H9 (cell line): ENCODE measurements at regions not wholly inside any gene's neighbourhood (a gene's known extent, or its start where the extent isn't known, plus 50 kb on each side); places are given as distances from the start of the nearest gene placed in this dataset.

ENCODE experiments used
- DNase-seq: peaks from one replicate; pipeline ENCODE4 v3.0.0-alpha.2; 2017
- H2AFZ ChIP-seq: one replicate; pipeline ENCODE4 v1.6.1; 2013; ENCODE audit warnings: mild to moderate bottlenecking, low read length, control low read depth, moderate library complexity
- H2AK5ac ChIP-seq: 2 replicates; pipeline ENCODE4 v1.6.1; 2013; ENCODE audit warnings: low read length, control low read depth, mixed read lengths; ENCODE audit not compliant: insufficient read length
- H2BK120ac ChIP-seq: one replicate; pipeline ENCODE4 v1.6.1; 2013; ENCODE audit warnings: low read depth, mild to moderate bottlenecking, low read length, control low read depth, inconsistent platforms; ENCODE audit not compliant: poor library complexity, severe bottlenecking
- H2BK12ac ChIP-seq: 2 replicates; pipeline ENCODE4 v1.6.1; 2013; ENCODE audit warnings: low read length, control low read depth, mixed read lengths, low read depth; ENCODE audit not compliant: insufficient read length
- H2BK15ac ChIP-seq: 2 replicates; pipeline ENCODE4 v1.6.1; 2013; ENCODE audit warnings: low read depth, low read length, control low read depth
- H2BK20ac ChIP-seq: one replicate; pipeline ENCODE4 v1.6.1; 2013; ENCODE audit warnings: low read depth, mild to moderate bottlenecking, low read length, control low read depth, inconsistent platforms; ENCODE audit not compliant: poor library complexity, severe bottlenecking
- H2BK5ac ChIP-seq: 2 replicates; pipeline ENCODE4 v1.6.1; 2013; ENCODE audit warnings: low read length, control low read depth, mixed read lengths; ENCODE audit not compliant: insufficient read length
- H3K14ac ChIP-seq: 2 replicates; pipeline ENCODE4 v1.6.1; 2013; ENCODE audit warnings: low read length, control low read depth; ENCODE audit not compliant: insufficient read depth
- H3K18ac ChIP-seq: 2 replicates; pipeline ENCODE4 v1.6.1; 2013; ENCODE audit warnings: low read depth, mild to moderate bottlenecking, mixed read lengths, low read length, control low read depth; ENCODE audit not compliant: insufficient read length
- H3K23ac ChIP-seq: 2 replicates; pipeline ENCODE4 v1.6.1; 2013; ENCODE audit warnings: low read length, control low read depth, mixed read lengths, low read depth; ENCODE audit not compliant: insufficient read length
- H3K23me2 ChIP-seq: 2 replicates; pipeline ENCODE4 v1.6.1; 2013; ENCODE audit warnings: low read depth, mild to moderate bottlenecking, mixed read lengths, low read length, control low read depth; ENCODE audit not compliant: insufficient read length, poor library complexity, severe bottlenecking
- H3K27ac ChIP-seq: 2 replicates; pipeline ENCODE4 v1.5.1; 2013; ENCODE audit warnings: low read length, control low read depth, mixed read lengths, low read depth; ENCODE audit not compliant: insufficient read length
- H3K27me3 ChIP-seq: 2 replicates; pipeline ENCODE4 v1.6.1; 2013; ENCODE audit warnings: low read length, control low read depth, inconsistent platforms; ENCODE audit not compliant: insufficient read depth
- H3K4ac ChIP-seq: 2 replicates; pipeline ENCODE4 v1.6.1; 2013; ENCODE audit warnings: low read depth, mild to moderate bottlenecking, control low read depth, inconsistent platforms, low read length, moderate library complexity
- H3K4me1 ChIP-seq: 2 replicates; pipeline ENCODE4 v1.6.1; 2013; ENCODE audit warnings: low read length, control low read depth, inconsistent platforms; ENCODE audit not compliant: insufficient read depth
- H3K4me2 ChIP-seq: 2 replicates; pipeline ENCODE4 v1.6.1; 2013; ENCODE audit warnings: low read length, control low read depth, mixed read lengths; ENCODE audit not compliant: insufficient read length, insufficient read depth
- H3K56ac ChIP-seq: 2 replicates; pipeline ENCODE4 v1.6.1; 2013; ENCODE audit warnings: low read depth, mild to moderate bottlenecking, mixed read lengths, low read length, control low read depth; ENCODE audit not compliant: insufficient read length
- H3K79me1 ChIP-seq: 2 replicates; pipeline ENCODE4 v1.6.1; 2013; ENCODE audit warnings: low read depth, mild to moderate bottlenecking, moderate library complexity, low read length, control low read depth, inconsistent platforms; ENCODE audit not compliant: insufficient read depth, poor library complexity, severe bottlenecking
- H3K79me2 ChIP-seq: 2 replicates; pipeline ENCODE4 v1.6.1; 2013; ENCODE audit warnings: low read length, control low read depth, inconsistent platforms; ENCODE audit not compliant: insufficient read depth
- H3K9ac ChIP-seq: 2 replicates; pipeline ENCODE4 v1.6.1; 2013; ENCODE audit warnings: low read length, control low read depth, mixed read lengths; ENCODE audit not compliant: insufficient read length; ENCODE audit errors: extremely low read depth
- H3K9me3 ChIP-seq: one replicate; pipeline ENCODE4 v1.6.1; 2013; ENCODE audit warnings: low read depth, low read length, inconsistent platforms; ENCODE audit not compliant: control insufficient read depth
- H3T11ph ChIP-seq: one replicate; pipeline ENCODE4 v1.6.1; 2013; ENCODE audit warnings: mild to moderate bottlenecking, low read length, control low read depth, inconsistent platforms
- H4K20me1 ChIP-seq: one replicate; pipeline ENCODE4 v1.6.1; 2013; ENCODE audit not compliant: control insufficient read depth, insufficient read length, insufficient read depth
- H4K5ac ChIP-seq: 2 replicates; pipeline ENCODE4 v1.6.1; 2013; ENCODE audit warnings: low read depth, mild to moderate bottlenecking, mixed read lengths, low read length, control low read depth; ENCODE audit not compliant: insufficient read length
- H4K8ac ChIP-seq: replicated peaks from 2 replicates; pipeline ENCODE4 v1.6.1; 2013; ENCODE audit warnings: low read length, control low read depth, mixed read lengths, low read depth; ENCODE audit not compliant: insufficient read length
- H4K91ac ChIP-seq: 2 replicates; pipeline ENCODE4 v1.6.1; 2013; ENCODE audit warnings: low read depth, mild to moderate bottlenecking, moderate library complexity, mixed read lengths, low read length, control low read depth; ENCODE audit not compliant: insufficient read length
- H3K27ac Mint-ChIP-seq, 3 experiments: 2 replicates in 2 of 3; 3 replicates in 1 of 3; pipeline ENCODE4 v1.8.0; 2020 to 2021; ENCODE audit warnings: mixed read lengths in 3 of 3, mild to moderate bottlenecking in 1 of 3, moderate library complexity in 1 of 3
- H3K27me3 Mint-ChIP-seq: 2 replicates; pipeline ENCODE4 v1.8.0; 2021; ENCODE audit warnings: low read depth, mild to moderate bottlenecking, moderate library complexity, mixed read lengths
- H3K36me3 Mint-ChIP-seq, 3 experiments: 2 replicates in 2 of 3; 3 replicates in 1 of 3; pipeline ENCODE4 v1.8.0; 2020 to 2021; ENCODE audit warnings: low read depth in 3 of 3, mixed read lengths in 3 of 3; ENCODE audit not compliant: insufficient read depth in 1 of 3
- H3K4me1 Mint-ChIP-seq, 2 experiments: 2 replicates each; pipeline ENCODE4 v1.8.0; 2020; ENCODE audit warnings: mixed read lengths in 2 of 2
- H3K4me3 Mint-ChIP-seq, 2 experiments: 2 replicates in 1 of 2; 3 replicates in 1 of 2; pipeline ENCODE4 v1.8.0; 2020 to 2021; ENCODE audit warnings: mild to moderate bottlenecking in 2 of 2, mixed read lengths in 2 of 2, moderate library complexity in 1 of 2
- H3K9me3 Mint-ChIP-seq, 2 experiments: 2 replicates in 1 of 2; 3 replicates in 1 of 2; pipeline ENCODE4 v1.8.0; 2020; ENCODE audit warnings: mild to moderate bottlenecking in 2 of 2, mixed read lengths in 2 of 2, moderate library complexity in 1 of 2
- WGBS: extraction: QIAGEN DNeasy Blood & Tissue Kit; methylation state at CpG from one replicate; pipeline ENCODE4 v1.1.7; 2013; ENCODE audit warnings: missing lambda C conversion rate, low lambda C conversion rate, mixed read lengths; ENCODE audit not compliant: insufficient read length; ENCODE audit errors: extremely low coverage; 5-methylcytosine and 5-hydroxymethylcytosine counted together
- TF ChIP-seq, protein P1 (sequence below): fragments of 200-600 bp; sonication (generic); conservative IDR thresholded peaks from 3 replicates; pipeline ENCODE4 v1.8.0; 2021; ENCODE audit warnings: antibody characterized with exemption, mild to moderate bottlenecking

DNA sequence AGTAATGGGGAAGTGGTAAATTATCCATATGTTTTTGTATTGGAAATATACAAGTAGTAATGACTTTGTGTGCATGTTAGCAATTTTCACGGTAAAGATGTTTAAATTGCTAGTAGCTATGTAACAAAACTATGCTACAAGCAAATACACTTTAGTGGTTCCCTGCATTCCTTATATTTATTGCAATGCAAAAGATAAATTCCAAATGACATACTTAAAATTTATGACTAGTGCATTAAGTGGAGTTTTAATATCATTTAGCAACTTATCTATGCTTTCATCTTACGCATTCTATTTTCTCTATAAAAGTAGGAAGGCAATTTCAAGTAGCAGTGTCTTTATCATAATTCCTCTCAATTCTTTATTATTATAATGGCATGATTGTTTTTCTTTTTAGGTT is 482.8 kb downstream of the SLITRK5 start:
- H4K20me1 ChIP-seq = no peaks in the 10 kb centered on the region
- H3K23me2 ChIP-seq = no peaks in the 10 kb centered on the region
- no peak overlapping the region for H3K23ac ChIP-seq
- no peaks in the 10 kb centered on the region for H3K9me3 ChIP-seq
- Mint-ChIP-seq H3K4me1 (no peaks in the 10 kb centered on the region), H3K9me3 (peaks cover 2 to 14% of the 10 kb centered on the region in 2 experiments; a peak in 4 of 5 replicates), H3K27ac (no peak overlapping the region), H3K4me3 (no peak overlapping the region), H3K36me3 (peaks cover under 1 to 1% (median 1%) of the 10 kb centered on the region in 3 experiments; a peak in 4 of 7 replicates), H3K27me3 (no peaks in the 10 kb centered on the region; the same call in 1 of the 2 replicates)
- no peak overlapping the region for H2AFZ ChIP-seq
- H4K5ac ChIP-seq = no peak overlapping the region
- no peak overlapping the region for H3K14ac ChIP-seq
- no peaks in the 10 kb centered on the region for H3K79me2 ChIP-seq
- no peak overlapping the region for H2BK20ac ChIP-seq
- H3T11ph ChIP-seq = no peak overlapping the region
- no peak overlapping the region for H4K8ac ChIP-seq
- no peaks in the 10 kb centered on the region for H3K27me3 ChIP-seq
- no CpG with 5 or more reads among the region's 2 CpGs for WGBS
- no peaks in the 10 kb centered on the region for H3K4me1 ChIP-seq
- H3K4ac ChIP-seq = no peak overlapping the region
- no peak overlapping the region for H4K91ac ChIP-seq
- no peak overlapping the region for H2AK5ac ChIP-seq
- no peak overlapping the region for H3K56ac ChIP-seq
- no peaks in the 10 kb centered on the region for H3K79me1 ChIP-seq
- H3K27ac ChIP-seq = no peak overlapping the region
- H3K4me2 ChIP-seq = no peak overlapping the region
- TF ChIP-seq, protein P1, sequence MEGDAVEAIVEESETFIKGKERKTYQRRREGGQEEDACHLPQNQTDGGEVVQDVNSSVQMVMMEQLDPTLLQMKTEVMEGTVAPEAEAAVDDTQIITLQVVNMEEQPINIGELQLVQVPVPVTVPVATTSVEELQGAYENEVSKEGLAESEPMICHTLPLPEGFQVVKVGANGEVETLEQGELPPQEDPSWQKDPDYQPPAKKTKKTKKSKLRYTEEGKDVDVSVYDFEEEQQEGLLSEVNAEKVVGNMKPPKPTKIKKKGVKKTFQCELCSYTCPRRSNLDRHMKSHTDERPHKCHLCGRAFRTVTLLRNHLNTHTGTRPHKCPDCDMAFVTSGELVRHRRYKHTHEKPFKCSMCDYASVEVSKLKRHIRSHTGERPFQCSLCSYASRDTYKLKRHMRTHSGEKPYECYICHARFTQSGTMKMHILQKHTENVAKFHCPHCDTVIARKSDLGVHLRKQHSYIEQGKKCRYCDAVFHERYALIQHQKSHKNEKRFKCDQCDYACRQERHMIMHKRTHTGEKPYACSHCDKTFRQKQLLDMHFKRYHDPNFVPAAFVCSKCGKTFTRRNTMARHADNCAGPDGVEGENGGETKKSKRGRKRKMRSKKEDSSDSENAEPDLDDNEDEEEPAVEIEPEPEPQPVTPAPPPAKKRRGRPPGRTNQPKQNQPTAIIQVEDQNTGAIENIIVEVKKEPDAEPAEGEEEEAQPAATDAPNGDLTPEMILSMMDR = no peak
- H2BK12ac ChIP-seq = no peak overlapping the region
- no peak overlapping the region for H2BK5ac ChIP-seq
- H2BK120ac ChIP-seq = no peak overlapping the region
- no peak for DNase-seq
- no peak overlapping the region for H3K18ac ChIP-seq
- H2BK15ac ChIP-seq = no peak overlapping the region
- no peak overlapping the region for H3K9ac ChIP-seq
